ENCODE measurements at regions not wholly inside any gene's neighbourhood (a gene's known extent, or its start where the extent isn't known, plus 50 kb on each side); places are given as distances from the start of the nearest gene placed in this dataset.
"Not testable (repeated sequence)": the region's sequence is repeated elsewhere in the genome, so short reads cannot be mapped to it uniquely, and the experiment has no call there.

GRCh38 chr19:28583242-28583641 is 629.7 kb downstream of the UQCRFS1 start:
- DNase-seq (ENCODE audit: insufficient read length, low spot score) = no peak
- no peak for FAIRE-seq

- FAIRE-seq = no peak
- no peak for DNase-seq (ENCODE audit: insufficient read length, low spot score)
These were observed 630.2 kb downstream of the UQCRFS1 start for GRCh38 chr19:28582796-28583195.

- FAIRE-seq (no peak), DNase-seq (ENCODE audit: insufficient read length, low spot score) (no peak)
These were observed 630.6 kb downstream of the UQCRFS1 start for GRCh38 chr19:28582344-28582743.

GRCh38 chr19:28581468-28581770 is 631.5 kb downstream of the UQCRFS1 start:
- FAIRE-seq (no peak), DNase-seq (ENCODE audit: insufficient read length, low spot score) (no peak)

GRCh38 chr19:28578786-28579505 is 634.0 kb downstream of the UQCRFS1 start:
- DNase-seq (ENCODE audit: insufficient read length, low spot score) (no peak), FAIRE-seq (no peak)

GRCh38 chr19:28578208-28578607 is 634.7 kb downstream of the UQCRFS1 start:
- no peak for DNase-seq (ENCODE audit: insufficient read length, low spot score)
- FAIRE-seq = no peak

- DNase-seq (ENCODE audit: insufficient read length, low spot score) (no peak), FAIRE-seq (no peak)
These were observed 635.3 kb downstream of the UQCRFS1 start for GRCh38 chr19:28577666-28578065.

GRCh38 chr19:28577233-28577632 is 635.7 kb downstream of the UQCRFS1 start:
- no peak for DNase-seq (ENCODE audit: insufficient read length, low spot score)
- no peak for FAIRE-seq

GRCh38 chr19:28575816-28576215 is 637.1 kb downstream of the UQCRFS1 start:
- DNase-seq (ENCODE audit: insufficient read length, low spot score) (no peak), FAIRE-seq (no peak)

- not testable (repeated sequence) for DNase-seq (ENCODE audit: insufficient read length, low spot score); FAIRE-seq
These were observed 637.6 kb downstream of the UQCRFS1 start for GRCh38 chr19:28575312-28575711.

- no peak for FAIRE-seq
- DNase-seq (ENCODE audit: insufficient read length, low spot score) = no peak
These were observed 638.7 kb downstream of the UQCRFS1 start for GRCh38 chr19:28574212-28574611.

GRCh38 chr19:28569132-28570131 is 643.5 kb downstream of the UQCRFS1 start:
- DNase-seq (ENCODE audit: insufficient read length, low spot score) (no peak), FAIRE-seq (no peak)

GRCh38 chr19:28567834-28568233 is 645.1 kb downstream of the UQCRFS1 start:
- FAIRE-seq (no peak), DNase-seq (ENCODE audit: insufficient read length, low spot score) (no peak)

- FAIRE-seq (no peak), DNase-seq (ENCODE audit: insufficient read length, low spot score) (no peak)
These were observed 648.7 kb downstream of the UQCRFS1 start for GRCh38 chr19:28563964-28564921.

GRCh38 chr19:28560786-28561185 is 652.2 kb downstream of the UQCRFS1 start:
- DNase-seq (ENCODE audit: insufficient read length, low spot score) = no peak
- no peak for FAIRE-seq

- no peak for FAIRE-seq
- no peak for DNase-seq (ENCODE audit: insufficient read length, low spot score)
These were observed 654.2 kb downstream of the UQCRFS1 start for GRCh38 chr19:28558783-28559182.

- FAIRE-seq (no peak), DNase-seq (ENCODE audit: insufficient read length, low spot score) (no peak)
These were observed 656.6 kb downstream of the UQCRFS1 start for GRCh38 chr19:28556371-28556770.

- FAIRE-seq (no peak), DNase-seq (ENCODE audit: insufficient read length, low spot score) (no peak)
These were observed 657.6 kb downstream of the UQCRFS1 start for GRCh38 chr19:28555317-28555716.

- FAIRE-seq (no peak), DNase-seq (ENCODE audit: insufficient read length, low spot score) (no peak)
These were observed 658.4 kb downstream of the UQCRFS1 start for GRCh38 chr19:28554321-28555091.

GRCh38 chr19:28553764-28554163 is 659.2 kb downstream of the UQCRFS1 start:
- DNase-seq (ENCODE audit: insufficient read length, low spot score) = no peak

More at GRCh38 chr19:28553764-28554163, 659.2 kb downstream of the UQCRFS1 start:
- no peak for FAIRE-seq

All from HTR-8/SVneo (cell line).